GM23338 (cell line): ENCODE measurements at regions not wholly inside any gene's neighbourhood (a gene's known extent, or its start where the extent isn't known, plus 50 kb on each side); places are given as distances from the start of the nearest gene placed in this dataset.
A peak's percentile ranks its signal among the peaks of the same experiment; 100 is the strongest.

ENCODE experiments used
- ATAC-seq: fragments of 200-7000 bp; cut with Tn5 transposase; 3 replicates; pipeline ENCODE4 v1.9.1; 2020
- DNase-seq: peaks from one replicate; pipeline ENCODE4 v3.0.0-alpha.2; 2015; ENCODE audit warnings: low spot score
- H2AFZ ChIP-seq: fragments of 200-600 bp; sonication (generic); 2 replicates; pipeline ENCODE4 v1.8.0; 2016; ENCODE audit warnings: antibody characterized with exemption, mild to moderate bottlenecking, moderate library complexity
- H3F3A ChIP-seq: fragments of 200-600 bp; sonication (generic); replicated peaks from 2 replicates; pipeline ENCODE4 v1.8.0; 2017; ENCODE audit warnings: antibody characterized with exemption, mixed run types, low read depth
- H3K27ac ChIP-seq: fragments of 200-600 bp; sonication (generic); 2 replicates; pipeline ENCODE4 v1.6.1; 2016; ENCODE audit warnings: low read depth
- H3K27me3 ChIP-seq: fragments of 200-600 bp; sonication (generic); 2 replicates; pipeline ENCODE4 v1.8.0; 2016; ENCODE audit warnings: mild to moderate bottlenecking, mixed run types, moderate library complexity; ENCODE audit not compliant: insufficient read depth
- H3K36me3 ChIP-seq: fragments of 200-600 bp; sonication (generic); 2 replicates; pipeline ENCODE4 v1.8.0; 2016; ENCODE audit warnings: mild to moderate bottlenecking; ENCODE audit not compliant: insufficient read depth
- H3K4me1 ChIP-seq: fragments of 200-600 bp; sonication (generic); 2 replicates; pipeline ENCODE4 v1.8.0; 2016; ENCODE audit warnings: mild to moderate bottlenecking, moderate library complexity; ENCODE audit not compliant: insufficient read depth
- H3K4me2 ChIP-seq: fragments of 200-600 bp; sonication (generic); 2 replicates; pipeline ENCODE4 v1.7.1; 2017; ENCODE audit warnings: mixed run types
- H3K4me3 ChIP-seq: fragments of 200-600 bp; sonication (generic); 2 replicates; pipeline ENCODE4 v1.6.1; 2016; ENCODE audit warnings: mixed run types
- H3K79me2 ChIP-seq: fragments of 200-600 bp; sonication (generic); replicated peaks from 2 replicates; pipeline ENCODE4 v1.8.0; 2017; ENCODE audit warnings: mild to moderate bottlenecking; ENCODE audit not compliant: insufficient read depth
- H3K9me2 ChIP-seq: fragments of 200-600 bp; sonication (generic); 2 replicates; pipeline ENCODE4 v1.8.0; 2017; ENCODE audit not compliant: insufficient read depth
- H4K20me1 ChIP-seq: fragments of 200-600 bp; sonication (generic); replicated peaks from 2 replicates; pipeline ENCODE4 v1.8.0; 2017; ENCODE audit warnings: mild to moderate bottlenecking; ENCODE audit not compliant: insufficient read depth
- H3K27ac Mint-ChIP-seq: 2 replicates; pipeline ENCODE4 v1.8.0; 2020; ENCODE audit warnings: inconsistent platforms, mild to moderate bottlenecking, moderate library complexity, mixed read lengths
- H3K27me3 Mint-ChIP-seq: 3 replicates; pipeline ENCODE4 v1.8.0; 2022; ENCODE audit warnings: low read depth, mild to moderate bottlenecking, moderate library complexity, mixed read lengths, inconsistent platforms; ENCODE audit not compliant: insufficient read depth, poor library complexity
- H3K36me3 Mint-ChIP-seq: 3 replicates; pipeline ENCODE4 v1.8.0; 2021; ENCODE audit warnings: low read depth, mild to moderate bottlenecking, inconsistent platforms, moderate library complexity, mixed read lengths
- H3K4me1 Mint-ChIP-seq: 3 replicates; pipeline ENCODE4 v1.8.0; 2020; ENCODE audit warnings: mild to moderate bottlenecking, inconsistent platforms, mixed read lengths
- H3K4me3 Mint-ChIP-seq: 3 replicates; pipeline ENCODE4 v1.8.0; 2021; ENCODE audit warnings: moderate library complexity, mild to moderate bottlenecking, inconsistent platforms, mixed read lengths
- H3K9me3 Mint-ChIP-seq: 3 replicates; pipeline ENCODE4 v1.8.0; 2020; ENCODE audit warnings: moderate library complexity, mild to moderate bottlenecking, inconsistent platforms, mixed read lengths
- CREB1 ChIP-seq: fragments of 250-450 bp; sonication (Bioruptor Pico); IDR thresholded peaks from 2 replicates; pipeline ENCODE4 v1.5.0; 2020; ENCODE audit warnings: low read depth, mild to moderate bottlenecking, moderate library complexity
- EZH2phosphoT487 ChIP-seq: fragments of 200-600 bp; sonication (generic); IDR thresholded peaks from one replicate; pipeline ENCODE4 v1.8.1; 2018; ENCODE audit warnings: antibody characterized with exemption; ENCODE audit not compliant: unreplicated experiment
- NANOG ChIP-seq: IDR thresholded peaks from 2 replicates; pipeline ENCODE4 v1.6.1; 2016; ENCODE audit warnings: antibody characterized with exemption, borderline replicate concordance
- POLR2AphosphoS5 ChIP-seq: IDR thresholded peaks from 2 replicates; pipeline ENCODE4 v1.6.1; 2016; ENCODE audit warnings: antibody characterized with exemption, low read depth
- STAT1 ChIP-seq: IDR thresholded peaks from one replicate; pipeline ENCODE4 v1.6.1; 2016; ENCODE audit warnings: antibody characterized with exemption; ENCODE audit not compliant: unreplicated experiment
- ZNF114 ChIP-seq: fragments of 250-450 bp; sonication (Bioruptor Pico); IDR thresholded peaks from 2 replicates; pipeline ENCODE4 v1.5.0; 2020; ENCODE audit warnings: mild to moderate bottlenecking, moderate library complexity
- ZNF331 ChIP-seq: fragments of 250-450 bp; sonication (Bioruptor Pico); IDR thresholded peaks from 2 replicates; pipeline ENCODE4 v1.5.0; 2020; ENCODE audit warnings: low read depth, mild to moderate bottlenecking, moderate library complexity
- TF ChIP-seq, protein P1 (sequence below), 2 experiments: fragments of 200-600 bp in 1 of 2; sonication (generic) in 1 of 2; conservative IDR thresholded peaks; 2 replicates each; pipeline versions ENCODE4 v1.5.1 to v1.6.1; 2016 to 2017; ENCODE audit warnings: antibody characterized with exemption in 2 of 2, low read depth in 2 of 2, mild to moderate bottlenecking in 2 of 2, moderate library complexity in 1 of 2
- TF ChIP-seq, protein P2 (sequence below): fragments of 250-450 bp; sonication (Bioruptor Pico); IDR thresholded peaks from 2 replicates; pipeline ENCODE4 v1.5.0; 2020; ENCODE audit warnings: mild to moderate bottlenecking, moderate library complexity

DNA sequence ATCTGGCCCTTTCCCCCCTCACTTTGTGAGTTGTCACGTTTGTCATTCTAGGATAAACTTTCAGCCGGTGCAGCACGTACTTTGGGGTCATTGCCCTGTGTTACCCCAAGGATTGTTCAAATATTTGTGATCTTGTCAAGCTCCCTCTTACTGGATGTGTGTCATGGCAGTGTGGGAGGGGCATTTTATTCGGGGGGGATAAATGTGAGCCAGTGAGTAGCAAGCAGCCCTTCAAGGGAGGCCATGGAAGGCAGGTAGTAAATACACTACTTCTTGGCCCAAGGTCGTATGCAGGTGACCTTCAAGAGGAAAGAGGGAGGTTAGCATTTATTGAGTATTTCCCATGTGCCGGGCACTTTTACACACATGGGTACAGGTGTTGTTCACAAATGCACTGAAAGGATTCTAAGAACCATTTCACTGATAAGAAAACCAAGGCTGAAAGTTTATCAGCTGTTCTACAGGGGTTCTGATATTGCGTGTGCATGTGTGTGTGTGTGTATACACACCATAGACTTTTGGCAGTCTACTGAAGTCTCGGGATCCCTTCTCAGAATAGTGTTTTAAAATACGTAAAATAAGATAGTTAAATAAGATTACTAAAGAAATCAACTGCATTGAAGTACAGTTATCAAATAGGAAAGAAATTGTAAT, 410.3 kb upstream of the TBX3 start:
- ATAC-seq: no peak

DNA sequence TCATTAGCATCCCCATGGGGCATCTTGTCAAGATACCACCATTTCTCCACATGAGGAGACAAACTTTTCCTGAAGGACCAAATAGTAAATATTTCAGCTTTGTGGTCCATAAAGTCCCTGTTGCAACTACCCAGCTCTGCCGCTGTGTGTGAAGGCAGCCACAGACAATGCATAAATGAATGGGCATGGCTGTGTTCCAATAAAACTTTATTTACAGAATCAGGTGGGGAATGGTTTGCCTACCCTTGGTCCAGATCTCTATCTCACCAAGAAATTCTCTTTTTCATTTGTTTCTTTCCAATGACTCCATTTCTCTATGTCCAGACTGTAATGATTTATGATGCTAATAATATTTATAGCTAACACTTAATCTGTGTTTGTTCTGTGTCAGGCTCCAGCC, 409.3 kb upstream of the TBX3 start:
- no peak overlapping the region for H3K4me2 ChIP-seq
- H3K79me2 ChIP-seq: no peaks in the 10 kb centered on the region
- H3K27me3 ChIP-seq: no peaks in the 10 kb centered on the region
- DNase-seq (no peak), ATAC-seq (no peak)
- Mint-ChIP-seq H3K36me3 (no peaks in the 10 kb centered on the region), H3K9me3 (no peaks in the 10 kb centered on the region; the same call in 1 of the 3 replicates), H3K27me3 (no peaks in the 10 kb centered on the region), H3K4me3 (no peak overlapping the region), H3K4me1 (no peaks in the 10 kb centered on the region), H3K27ac (no peak overlapping the region)
- no peak overlapping the region for H3K27ac ChIP-seq
- H3K4me1 ChIP-seq: no peaks in the 10 kb centered on the region
- no peak for TF ChIP-seq CREB1 (CRISPR knock-in tag)
- H3F3A ChIP-seq: no peaks in the 10 kb centered on the region
- no peaks in the 10 kb centered on the region; the same call in 1 of the 2 replicates for H3K9me2 ChIP-seq
- H3K4me3 ChIP-seq: no peak overlapping the region
- H3K36me3 ChIP-seq: no peaks in the 10 kb centered on the region
- H2AFZ ChIP-seq: no peak overlapping the region
- no peaks in the 10 kb centered on the region; the same call in 1 of the 2 replicates for H4K20me1 ChIP-seq

More for the DNA sequence above, 410.3 kb upstream of the TBX3 start:
- DNase-seq: no peak
- H3K9me2 ChIP-seq: no peaks in the 10 kb centered on the region; the same call in 1 of the 2 replicates
- Mint-ChIP-seq H3K4me3 (no peak overlapping the region), H3K4me1 (no peaks in the 10 kb centered on the region), H3K27me3 (no peaks in the 10 kb centered on the region), H3K27ac (no peak overlapping the region), H3K9me3 (no peaks in the 10 kb centered on the region; the same call in 1 of the 3 replicates), H3K36me3 (no peaks in the 10 kb centered on the region)
- no peaks in the 10 kb centered on the region for H4K20me1 ChIP-seq
- H3K4me1 ChIP-seq: no peaks in the 10 kb centered on the region
- no peaks in the 10 kb centered on the region for H3K27me3 ChIP-seq
- no peaks in the 10 kb centered on the region for H3K36me3 ChIP-seq
- no peak overlapping the region for H3K4me2 ChIP-seq
- no peak overlapping the region for H3K4me3 ChIP-seq
- no peak overlapping the region for H2AFZ ChIP-seq
- H3K27ac ChIP-seq: no peak overlapping the region
- no peaks in the 10 kb centered on the region for H3K79me2 ChIP-seq
- TF ChIP-seq EZH2phosphoT487: no peak
- no peak for TF ChIP-seq CREB1 (CRISPR knock-in tag)
- TF ChIP-seq ZNF114 (CRISPR knock-in tag): no peak
- no peaks in the 10 kb centered on the region for H3F3A ChIP-seq

DNA sequence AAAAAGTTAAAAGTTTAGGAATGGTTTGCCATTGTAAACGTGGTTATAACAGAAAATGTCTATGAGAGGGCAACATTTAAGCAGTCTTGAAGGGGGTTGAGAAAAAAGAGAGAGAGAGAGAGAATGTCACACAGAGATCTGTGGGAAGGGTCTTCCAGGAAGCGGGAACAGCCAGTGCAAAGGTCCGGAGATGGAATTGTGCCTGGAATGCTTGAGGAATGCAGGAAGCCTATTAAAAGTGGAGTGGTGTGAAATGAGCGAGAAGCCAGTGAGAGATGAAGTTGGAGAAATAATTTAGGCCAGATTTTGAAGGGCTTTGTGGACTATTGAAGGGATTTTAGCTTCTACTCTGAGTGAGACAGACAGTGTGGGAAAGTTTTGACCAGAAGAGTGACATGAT, 406.8 kb upstream of the TBX3 start:
- H3K27me3 ChIP-seq: no peaks in the 10 kb centered on the region
- H2AFZ ChIP-seq: 0 out of 2 replicates have a peak overlapping the region, but pooled peaks have one; percentile 14
- H3K4me3 Mint-ChIP-seq: no peak overlapping the region
- DNase-seq (no peak), ATAC-seq (no peak)
- H3K79me2 ChIP-seq: no peaks in the 10 kb centered on the region
- no peak overlapping the region for H3K4me2 ChIP-seq
- no peaks in the 10 kb centered on the region for H3F3A ChIP-seq
- no peaks in the 10 kb centered on the region for H3K36me3 ChIP-seq
- no peaks in the 10 kb centered on the region; the same call in 1 of the 2 replicates for H4K20me1 ChIP-seq
- no peaks in the 10 kb centered on the region for H3K36me3 Mint-ChIP-seq
- no peak overlapping the region for H3K27ac Mint-ChIP-seq
- H3K27me3 Mint-ChIP-seq: no peaks in the 10 kb centered on the region
- no peaks in the 10 kb centered on the region; the same call in 1 of the 2 replicates for H3K9me2 ChIP-seq
- H3K9me3 Mint-ChIP-seq: no peaks in the 10 kb centered on the region; the same call in 2 of the 3 replicates
- no peaks in the 10 kb centered on the region for H3K4me1 ChIP-seq
- H3K4me1 Mint-ChIP-seq: no peaks in the 10 kb centered on the region
- no peak overlapping the region for H3K27ac ChIP-seq
- H3K4me3 ChIP-seq: no peak overlapping the region
- TF ChIP-seq POLR2AphosphoS5: no peak
- TF ChIP-seq CREB1 (CRISPR knock-in tag): no peak
- TF ChIP-seq, protein P1, sequence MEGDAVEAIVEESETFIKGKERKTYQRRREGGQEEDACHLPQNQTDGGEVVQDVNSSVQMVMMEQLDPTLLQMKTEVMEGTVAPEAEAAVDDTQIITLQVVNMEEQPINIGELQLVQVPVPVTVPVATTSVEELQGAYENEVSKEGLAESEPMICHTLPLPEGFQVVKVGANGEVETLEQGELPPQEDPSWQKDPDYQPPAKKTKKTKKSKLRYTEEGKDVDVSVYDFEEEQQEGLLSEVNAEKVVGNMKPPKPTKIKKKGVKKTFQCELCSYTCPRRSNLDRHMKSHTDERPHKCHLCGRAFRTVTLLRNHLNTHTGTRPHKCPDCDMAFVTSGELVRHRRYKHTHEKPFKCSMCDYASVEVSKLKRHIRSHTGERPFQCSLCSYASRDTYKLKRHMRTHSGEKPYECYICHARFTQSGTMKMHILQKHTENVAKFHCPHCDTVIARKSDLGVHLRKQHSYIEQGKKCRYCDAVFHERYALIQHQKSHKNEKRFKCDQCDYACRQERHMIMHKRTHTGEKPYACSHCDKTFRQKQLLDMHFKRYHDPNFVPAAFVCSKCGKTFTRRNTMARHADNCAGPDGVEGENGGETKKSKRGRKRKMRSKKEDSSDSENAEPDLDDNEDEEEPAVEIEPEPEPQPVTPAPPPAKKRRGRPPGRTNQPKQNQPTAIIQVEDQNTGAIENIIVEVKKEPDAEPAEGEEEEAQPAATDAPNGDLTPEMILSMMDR (conservative IDR thresholded peaks at IDR 0.05; ENCODE audit: low read depth in 2 of 2): no peak
- no peak for TF ChIP-seq ZNF331 (CRISPR knock-in tag)
- no peak for TF ChIP-seq STAT1
- TF ChIP-seq, protein P2, sequence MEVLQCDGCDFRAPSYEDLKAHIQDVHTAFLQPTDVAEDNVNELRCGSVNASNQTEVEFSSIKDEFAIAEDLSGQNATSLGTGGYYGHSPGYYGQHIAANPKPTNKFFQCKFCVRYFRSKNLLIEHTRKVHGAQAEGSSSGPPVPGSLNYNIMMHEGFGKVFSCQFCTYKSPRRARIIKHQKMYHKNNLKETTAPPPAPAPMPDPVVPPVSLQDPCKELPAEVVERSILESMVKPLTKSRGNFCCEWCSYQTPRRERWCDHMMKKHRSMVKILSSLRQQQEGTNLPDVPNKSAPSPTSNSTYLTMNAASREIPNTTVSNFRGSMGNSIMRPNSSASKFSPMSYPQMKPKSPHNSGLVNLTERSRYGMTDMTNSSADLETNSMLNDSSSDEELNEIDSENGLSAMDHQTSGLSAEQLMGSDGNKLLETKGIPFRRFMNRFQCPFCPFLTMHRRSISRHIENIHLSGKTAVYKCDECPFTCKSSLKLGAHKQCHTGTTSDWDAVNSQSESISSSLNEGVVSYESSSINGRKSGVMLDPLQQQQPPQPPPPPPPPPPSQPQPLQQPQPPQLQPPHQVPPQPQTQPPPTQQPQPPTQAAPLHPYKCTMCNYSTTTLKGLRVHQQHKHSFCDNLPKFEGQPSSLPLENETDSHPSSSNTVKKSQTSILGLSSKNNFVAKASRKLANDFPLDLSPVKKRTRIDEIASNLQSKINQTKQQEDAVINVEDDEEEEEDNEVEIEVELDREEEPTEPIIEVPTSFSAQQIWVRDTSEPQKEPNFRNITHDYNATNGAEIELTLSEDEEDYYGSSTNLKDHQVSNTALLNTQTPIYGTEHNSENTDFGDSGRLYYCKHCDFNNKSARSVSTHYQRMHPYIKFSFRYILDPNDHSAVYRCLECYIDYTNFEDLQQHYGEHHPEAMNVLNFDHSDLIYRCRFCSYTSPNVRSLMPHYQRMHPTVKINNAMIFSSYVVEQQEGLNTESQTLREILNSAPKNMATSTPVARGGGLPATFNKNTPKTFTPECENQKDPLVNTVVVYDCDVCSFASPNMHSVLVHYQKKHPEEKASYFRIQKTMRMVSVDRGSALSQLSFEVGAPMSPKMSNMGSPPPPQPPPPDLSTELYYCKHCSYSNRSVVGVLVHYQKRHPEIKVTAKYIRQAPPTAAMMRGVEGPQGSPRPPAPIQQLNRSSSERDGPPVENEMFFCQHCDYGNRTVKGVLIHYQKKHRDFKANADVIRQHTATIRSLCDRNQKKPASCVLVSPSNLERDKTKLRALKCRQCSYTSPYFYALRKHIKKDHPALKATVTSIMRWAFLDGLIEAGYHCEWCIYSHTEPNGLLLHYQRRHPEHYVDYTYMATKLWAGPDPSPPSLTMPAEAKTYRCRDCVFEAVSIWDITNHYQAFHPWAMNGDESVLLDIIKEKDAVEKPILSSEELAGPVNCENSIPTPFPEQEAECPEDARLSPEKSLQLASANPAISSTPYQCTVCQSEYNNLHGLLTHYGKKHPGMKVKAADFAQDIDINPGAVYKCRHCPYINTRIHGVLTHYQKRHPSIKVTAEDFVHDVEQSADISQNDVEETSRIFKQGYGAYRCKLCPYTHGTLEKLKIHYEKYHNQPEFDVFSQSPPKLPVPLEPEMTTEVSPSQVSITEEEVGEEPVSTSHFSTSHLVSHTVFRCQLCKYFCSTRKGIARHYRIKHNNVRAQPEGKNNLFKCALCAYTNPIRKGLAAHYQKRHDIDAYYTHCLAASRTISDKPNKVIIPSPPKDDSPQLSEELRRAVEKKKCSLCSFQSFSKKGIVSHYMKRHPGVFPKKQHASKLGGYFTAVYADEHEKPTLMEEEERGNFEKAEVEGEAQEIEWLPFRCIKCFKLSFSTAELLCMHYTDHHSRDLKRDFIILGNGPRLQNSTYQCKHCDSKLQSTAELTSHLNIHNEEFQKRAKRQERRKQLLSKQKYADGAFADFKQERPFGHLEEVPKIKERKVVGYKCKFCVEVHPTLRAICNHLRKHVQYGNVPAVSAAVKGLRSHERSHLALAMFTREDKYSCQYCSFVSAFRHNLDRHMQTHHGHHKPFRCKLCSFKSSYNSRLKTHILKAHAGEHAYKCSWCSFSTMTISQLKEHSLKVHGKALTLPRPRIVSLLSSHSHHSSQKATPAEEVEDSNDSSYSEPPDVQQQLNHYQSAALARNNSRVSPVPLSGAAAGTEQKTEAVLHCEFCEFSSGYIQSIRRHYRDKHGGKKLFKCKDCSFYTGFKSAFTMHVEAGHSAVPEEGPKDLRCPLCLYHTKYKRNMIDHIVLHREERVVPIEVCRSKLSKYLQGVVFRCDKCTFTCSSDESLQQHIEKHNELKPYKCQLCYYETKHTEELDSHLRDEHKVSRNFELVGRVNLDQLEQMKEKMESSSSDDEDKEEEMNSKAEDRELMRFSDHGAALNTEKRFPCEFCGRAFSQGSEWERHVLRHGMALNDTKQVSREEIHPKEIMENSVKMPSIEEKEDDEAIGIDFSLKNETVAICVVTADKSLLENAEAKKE (CRISPR knock-in tag): no peak
- no peak for TF ChIP-seq NANOG
